ENCODE measurements at regions not wholly inside any gene's neighbourhood (a gene's known extent, or its start where the extent isn't known, plus 50 kb on each side); places are given as distances from the start of the nearest gene placed in this dataset.

- Histone ChIP-seq H3K4me1 (no peaks in the 10 kb centered on the region), H3K4me3 (no peak overlapping the region), H3K27me3 (ENCODE audit: low read depth) (no peaks in the 10 kb centered on the region), H3K27ac (no peak overlapping the region), H3K9me3 (no peaks in the 10 kb centered on the region), H3K36me3 (no peaks in the 10 kb centered on the region)
- no peak for ATAC-seq
- intact Hi-C loops (cut with DNase I): no loop called here
- DNase-seq: no peak
- TF ChIP-seq CTCF (IDR thresholded peaks at IDR 0.05): no peak
Measured at GRCh38 chr2:18777250-18777812, 188.0 kb upstream of the NT5C1B start.

- Histone ChIP-seq H3K4me1 (no peaks in the 10 kb centered on the region), H3K4me3 (no peak overlapping the region), H3K27me3 (ENCODE audit: low read depth) (no peaks in the 10 kb centered on the region), H3K27ac (no peak overlapping the region), H3K9me3 (no peaks in the 10 kb centered on the region), H3K36me3 (no peaks in the 10 kb centered on the region)
- intact Hi-C loops (cut with DNase I): no loop called here
- no peak for TF ChIP-seq CTCF (IDR thresholded peaks at IDR 0.05)
- DNase-seq: no peak
- no peak for ATAC-seq
Measured at GRCh38 chr2:18771212-18771611, 181.8 kb upstream of the NT5C1B start.

GRCh38 chr2:18763338-18763737 lies 174.0 kb upstream of the NT5C1B start:
- Histone ChIP-seq H3K27me3 (ENCODE audit: low read depth) (no peaks in the 10 kb centered on the region), H3K4me1 (no peaks in the 10 kb centered on the region), H3K27ac (no peak overlapping the region), H3K4me3 (no peak overlapping the region), H3K36me3 (no peaks in the 10 kb centered on the region), H3K9me3 (no peaks in the 10 kb centered on the region)
- no peak for ATAC-seq
- TF ChIP-seq CTCF (IDR thresholded peaks at IDR 0.05): no peak
- intact Hi-C loops (cut with DNase I): no loop called here
- DNase-seq: no peak

- peak in 1 of 2 donors; percentile 39 for ATAC-seq
- H3K4me3 ChIP-seq: no peak overlapping the region
- intact Hi-C loops (cut with DNase I): no loop called here
- no peaks in the 10 kb centered on the region for H3K27me3 ChIP-seq (ENCODE audit: low read depth)
- no peaks in the 10 kb centered on the region for H3K9me3 ChIP-seq
- no peak for DNase-seq
- H3K27ac ChIP-seq: no peak overlapping the region
- no peak for TF ChIP-seq CTCF (IDR thresholded peaks at IDR 0.05)
- no peaks in the 10 kb centered on the region for H3K4me1 ChIP-seq
- H3K36me3 ChIP-seq: no peaks in the 10 kb centered on the region
Measured at GRCh38 chr2:18762667-18763066, 173.3 kb upstream of the NT5C1B start.

- Histone ChIP-seq H3K36me3 (no peaks in the 10 kb centered on the region), H3K27ac (no peak overlapping the region), H3K27me3 (ENCODE audit: low read depth) (no peaks in the 10 kb centered on the region), H3K9me3 (no peaks in the 10 kb centered on the region), H3K4me3 (no peak overlapping the region), H3K4me1 (no peaks in the 10 kb centered on the region)
- DNase-seq (no peak), ATAC-seq (no peak)
- intact Hi-C loops (cut with DNase I): no loop called here
- no peak for TF ChIP-seq CTCF (IDR thresholded peaks at IDR 0.05)
Measured at GRCh38 chr2:18754286-18754685, 164.9 kb upstream of the NT5C1B start.

- ATAC-seq (no peak), DNase-seq (no peak)
- Histone ChIP-seq H3K27ac (no peak overlapping the region), H3K4me3 (no peak overlapping the region), H3K9me3 (no peaks in the 10 kb centered on the region), H3K27me3 (ENCODE audit: low read depth) (no peaks in the 10 kb centered on the region), H3K36me3 (no peaks in the 10 kb centered on the region), H3K4me1 (no peaks in the 10 kb centered on the region)
- intact Hi-C loops (cut with DNase I): no loop called here
- TF ChIP-seq CTCF (IDR thresholded peaks at IDR 0.05): no peak
Measured at GRCh38 chr2:18753722-18754121, 164.4 kb upstream of the NT5C1B start.

Data from lower lobe of right lung (tissue), 2 donors.